Fibroblast of lung (primary cell): ENCODE measurements at regions not wholly inside any gene's neighbourhood (a gene's known extent, or its start where the extent isn't known, plus 50 kb on each side); places are given as distances from the start of the nearest gene placed in this dataset.

Experiments
- DNase-seq, 2 donors: peaks; one replicate each; pipeline versions ENCODE4 v3.0.0 to v3.0.0-alpha.2; 2010; ENCODE audit warnings: low read depth in 2 of 2
- H2AFZ ChIP-seq: 2 replicates; pipeline ENCODE4 v1.5.1; 2012; ENCODE audit warnings: low read length, control low read depth, inconsistent platforms
- H3K27ac ChIP-seq: 2 replicates; pipeline ENCODE4 v1.5.1; 2011; ENCODE audit warnings: low read length, control low read depth; ENCODE audit not compliant: insufficient read depth
- H3K27me3 ChIP-seq: 2 replicates; pipeline ENCODE4 v1.5.1; 2011; ENCODE audit warnings: mild to moderate bottlenecking, low read length; ENCODE audit not compliant: control insufficient read depth, insufficient read depth
- H3K36me3 ChIP-seq: 2 replicates; pipeline ENCODE4 v1.5.1; 2011; ENCODE audit warnings: low read length; ENCODE audit not compliant: control insufficient read depth, insufficient read depth
- H3K4me1 ChIP-seq: 2 replicates; pipeline ENCODE4 v1.5.1; 2011; ENCODE audit warnings: low read length; ENCODE audit not compliant: control insufficient read depth, insufficient read depth; ENCODE audit errors: extremely low read depth
- H3K4me2 ChIP-seq: 2 replicates; pipeline ENCODE4 v1.5.1; 2011; ENCODE audit warnings: low read length, control low read depth; ENCODE audit not compliant: insufficient read depth; ENCODE audit errors: extremely low read depth
- H3K4me3 ChIP-seq, 4 experiments: fragments of 200-600 bp in 1 of 4; sonication (generic) in 1 of 4; replicated peaks in 1 of 4; 2 replicates each; pipeline ENCODE4 v1.5.1; 2011 to 2016; ENCODE audit warnings: low read length in 4 of 4, low read depth in 3 of 4, mild to moderate bottlenecking in 3 of 4, control low read depth in 2 of 4, inconsistent platforms in 1 of 4, mixed read lengths in 1 of 4; ENCODE audit not compliant: insufficient read depth in 1 of 4; ENCODE audit errors: control extremely low read depth in 1 of 4
- H3K79me2 ChIP-seq: 2 replicates; pipeline ENCODE4 v1.5.1; 2012; ENCODE audit warnings: mild to moderate bottlenecking, low read length, inconsistent platforms; ENCODE audit not compliant: control insufficient read depth, insufficient read depth
- H3K9ac ChIP-seq: 2 replicates; pipeline ENCODE4 v1.5.1; 2011; ENCODE audit warnings: mild to moderate bottlenecking, low read length, control low read depth; ENCODE audit not compliant: insufficient read depth
- H3K9me3 ChIP-seq: 2 replicates; pipeline ENCODE4 v1.5.1; 2012; ENCODE audit warnings: low read depth, low read length; ENCODE audit not compliant: control insufficient read depth, insufficient read depth
- H4K20me1 ChIP-seq: 2 replicates; pipeline ENCODE4 v1.5.1; 2011; ENCODE audit warnings: low read length; ENCODE audit not compliant: control insufficient read depth, insufficient read depth; ENCODE audit errors: extremely low read depth
- CTCF ChIP-seq, 2 donors: IDR thresholded peaks in 1 of 2; conservative IDR thresholded peaks in 1 of 2; 1 replicate in 1 of 2; 2 replicates in 1 of 2; pipeline ENCODE4 v1.5.1; 2011 to 2012; ENCODE audit warnings: low read length in 2 of 2, control low read depth in 1 of 2, inconsistent platforms in 1 of 2, low read depth in 1 of 2, mild to moderate bottlenecking in 1 of 2
- EZH2 ChIP-seq: IDR thresholded peaks from 2 replicates; pipeline ENCODE4 v1.5.1; 2012; ENCODE audit warnings: low read length, control low read depth, mild to moderate bottlenecking; ENCODE audit errors: missing control alignments

DNA sequence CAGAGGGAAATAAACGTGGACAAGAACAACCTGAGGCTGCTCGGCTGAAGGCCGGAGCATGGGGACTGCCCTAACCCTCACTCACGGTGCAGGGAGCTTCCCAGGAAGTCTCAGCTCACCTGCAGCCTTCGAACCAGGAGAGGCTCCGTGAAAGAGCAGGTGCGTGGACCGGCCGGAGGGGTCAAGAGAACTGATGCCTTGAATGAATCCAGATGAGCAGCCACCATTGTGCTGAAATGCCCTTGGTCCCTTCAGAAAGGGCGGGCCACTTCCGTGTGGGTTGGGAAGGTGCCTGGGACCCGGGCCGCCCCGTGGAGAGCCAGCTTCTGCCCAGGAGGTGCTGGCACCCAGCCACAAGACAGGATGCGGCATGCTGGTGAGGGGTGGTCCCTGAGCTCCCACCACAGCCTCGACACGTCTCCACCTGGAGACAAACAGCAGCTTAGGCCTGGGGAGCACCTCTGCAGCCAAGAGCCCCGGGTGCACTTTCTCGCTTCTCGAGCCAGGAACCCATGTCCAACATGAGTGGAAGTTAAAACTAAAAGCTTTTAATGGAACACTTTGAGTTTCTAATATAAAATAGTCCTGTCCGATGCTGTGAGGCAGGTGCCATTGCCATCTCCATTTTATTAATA is 83.5 kb downstream of the TTLL2 start:
- no peak overlapping the region for H3K4me3 ChIP-seq
- TF ChIP-seq EZH2 (no peak), CTCF (conservative IDR thresholded peaks at IDR 0.05 in 1 of 2, IDR thresholded peaks at IDR 0.05 in 1 of 2; ENCODE audit: low read depth in 1 of 2, low read length in 2 of 2) (no peak)
- no peak for DNase-seq
- H3K4me1 ChIP-seq = no peaks in the 10 kb centered on the region
- no peaks in the 10 kb centered on the region for H3K36me3 ChIP-seq
- no peaks in the 10 kb centered on the region for H3K79me2 ChIP-seq
- H3K27me3 ChIP-seq = no peaks in the 10 kb centered on the region
- H2AFZ ChIP-seq = no peak overlapping the region
- H3K4me2 ChIP-seq = no peak overlapping the region
- no peaks in the 10 kb centered on the region for H4K20me1 ChIP-seq
- H3K27ac ChIP-seq = no peak overlapping the region
- no peak overlapping the region for H3K9ac ChIP-seq
- no peaks in the 10 kb centered on the region for H3K9me3 ChIP-seq

DNA sequence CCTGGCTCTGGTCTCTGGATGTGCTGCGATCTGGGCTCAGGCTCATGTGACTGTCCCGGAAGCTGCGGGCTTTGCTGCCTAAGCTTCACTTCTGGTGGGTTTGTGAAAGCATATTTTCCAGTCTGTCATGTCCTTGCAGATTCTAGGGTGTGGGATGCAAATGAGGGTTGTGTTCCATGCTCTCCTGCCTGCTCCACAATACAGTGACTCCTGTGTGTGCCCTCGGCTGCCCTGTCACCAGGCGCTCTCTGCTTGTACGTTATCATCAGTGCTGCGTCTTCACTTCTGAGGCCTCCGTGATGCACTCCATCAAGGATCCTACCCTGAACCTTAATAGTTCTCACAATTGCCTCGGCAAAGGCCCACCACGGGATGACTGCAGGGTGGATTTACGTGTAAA is 84.2 kb downstream of the TTLL2 start:
- Histone ChIP-seq H3K27ac (no peak overlapping the region), H3K36me3 (no peaks in the 10 kb centered on the region), H3K9me3 (no peaks in the 10 kb centered on the region), H3K4me1 (no peaks in the 10 kb centered on the region), H3K4me2 (no peak overlapping the region), H3K4me3 (no peak overlapping the region), H2AFZ (no peak overlapping the region), H3K9ac (no peak overlapping the region), H3K27me3 (no peaks in the 10 kb centered on the region), H4K20me1 (no peaks in the 10 kb centered on the region), H3K79me2 (no peaks in the 10 kb centered on the region)
- TF ChIP-seq CTCF (conservative IDR thresholded peaks at IDR 0.05 in 1 of 2, IDR thresholded peaks at IDR 0.05 in 1 of 2; ENCODE audit: low read depth in 1 of 2, low read length in 2 of 2) = no peak
- TF ChIP-seq EZH2 = no peak
- no peak for DNase-seq

GRCh38 chr6:167409694-167410093 is 84.8 kb downstream of the TTLL2 start:
- Histone ChIP-seq H4K20me1 (no peaks in the 10 kb centered on the region), H3K27ac (no peak overlapping the region), H3K9ac (no peak overlapping the region), H3K4me1 (no peaks in the 10 kb centered on the region), H3K27me3 (no peaks in the 10 kb centered on the region), H3K9me3 (no peaks in the 10 kb centered on the region), H2AFZ (no peak overlapping the region), H3K4me2 (no peak overlapping the region), H3K79me2 (no peaks in the 10 kb centered on the region), H3K4me3 (no peak overlapping the region), H3K36me3 (no peaks in the 10 kb centered on the region)
- TF ChIP-seq EZH2 = no peak
- TF ChIP-seq CTCF (conservative IDR thresholded peaks at IDR 0.05 in 1 of 2, IDR thresholded peaks at IDR 0.05 in 1 of 2; ENCODE audit: low read depth in 1 of 2, low read length in 2 of 2) = no peak
- no peak for DNase-seq
